H1 (cell line): ENCODE measurements at regions not wholly inside any gene's neighbourhood (a gene's known extent, or its start where the extent isn't known, plus 50 kb on each side); places are given as distances from the start of the nearest gene placed in this dataset.

ENCODE experiments used
- CTCF ChIA-PET: fragments of 300-600 bp; sonication (Branson Sonifier 250); formaldehyde crosslinking; loops from one replicate; lab custom pipeline; 2021; ENCODE audit not compliant: partially characterized antibody; lab: Charles Lee
- POLR2A ChIA-PET: fragments of 300-600 bp; sonication (Branson Sonifier 250); formaldehyde crosslinking; loops from one replicate; lab custom pipeline; 2021; ENCODE audit warnings: inconsistent platforms; ENCODE audit not compliant: partially characterized antibody; lab: Charles Lee
- DNase-seq, 2 experiments: peaks; one replicate each; pipeline versions ENCODE4 v3.0.0 to v3.0.0-alpha.2; 2010 to 2022; ENCODE audit warnings: low spot score in 2 of 2, low read depth in 1 of 2, mixed read lengths in 1 of 2
- FAIRE-seq: peaks from 2 replicates; lab custom pipeline; 2011; peaks lifted over from hg19 to GRCh38; lab: Jason Lieb, UNC
- H2AFZ ChIP-seq: 2 replicates; pipeline ENCODE4 v1.8.1; 2012; ENCODE audit warnings: low read length, inconsistent platforms
- H2AK5ac ChIP-seq: 2 replicates; pipeline ENCODE4 v1.6.1; 2013; ENCODE audit warnings: low read depth, low read length
- H2BK120ac ChIP-seq: replicated peaks from 2 replicates; pipeline ENCODE3; 2013; ENCODE audit warnings: low read depth, low read length, inconsistent platforms
- H2BK12ac ChIP-seq: 2 replicates; pipeline ENCODE4 v1.6.1; 2013; ENCODE audit warnings: low read depth, low read length
- H2BK15ac ChIP-seq: 2 replicates; pipeline ENCODE4 v1.6.1; 2013; ENCODE audit warnings: low read length
- H2BK20ac ChIP-seq: 2 replicates; pipeline ENCODE4 v1.6.1; 2013; ENCODE audit warnings: low read length
- H2BK5ac ChIP-seq: 2 replicates; pipeline ENCODE4 v1.6.1; 2013; ENCODE audit warnings: low read depth, low read length
- H3K14ac ChIP-seq: 2 replicates; pipeline ENCODE4 v1.6.1; 2013; ENCODE audit warnings: inconsistent platforms; ENCODE audit not compliant: insufficient read length
- H3K18ac ChIP-seq: 2 replicates; pipeline ENCODE4 v1.6.1; 2013; ENCODE audit warnings: low read length; ENCODE audit errors: extremely low read depth
- H3K23ac ChIP-seq: 2 replicates; pipeline ENCODE4 v1.6.1; 2013; ENCODE audit warnings: inconsistent platforms; ENCODE audit not compliant: insufficient read length
- H3K23me2 ChIP-seq: 2 replicates; pipeline ENCODE4 v1.6.1; 2013; ENCODE audit warnings: low read depth, low read length
- H3K27ac ChIP-seq: 2 replicates; pipeline ENCODE4 v1.6.1; 2011; ENCODE audit warnings: low read depth, low read length, inconsistent platforms
- H3K27me3 ChIP-seq, 4 experiments: replicated peaks in 1 of 4; 1 replicate in 1 of 4; 2 replicates in 3 of 4; pipeline versions ENCODE4 v1.6.1 to v1.8.1; 2011 to 2013; ENCODE audit warnings: low read length in 3 of 4, mild to moderate bottlenecking in 3 of 4, inconsistent platforms in 2 of 4, mixed read lengths in 2 of 4, moderate library complexity in 1 of 4; ENCODE audit not compliant: control insufficient read depth in 3 of 4, insufficient read depth in 3 of 4; ENCODE audit errors: extremely low read depth in 1 of 4
- H3K36me3 ChIP-seq, 4 experiments: 2 replicates each; pipeline versions ENCODE4 v1.6.1 to v1.8.1; 2011 to 2013; ENCODE audit warnings: mild to moderate bottlenecking in 4 of 4, low read length in 3 of 4, moderate library complexity in 2 of 4, control low read depth in 1 of 4, inconsistent platforms in 1 of 4; ENCODE audit not compliant: insufficient read depth in 4 of 4, control insufficient read depth in 2 of 4
- H3K4ac ChIP-seq: replicated peaks from 2 replicates; pipeline ENCODE3; 2013; ENCODE audit warnings: low read length, low read depth, mixed read lengths, inconsistent platforms; ENCODE audit not compliant: insufficient read length
- H3K4me1 ChIP-seq, 4 experiments: replicated peaks in 1 of 4; 1 replicate in 1 of 4; 2 replicates in 3 of 4; pipeline versions ENCODE4 v1.6.1 to v1.8.1; 2011 to 2013; ENCODE audit warnings: low read length in 3 of 4, inconsistent platforms in 2 of 4, mixed read lengths in 1 of 4; ENCODE audit not compliant: insufficient read depth in 4 of 4, control insufficient read depth in 3 of 4
- H3K4me2 ChIP-seq, 2 experiments: 2 replicates each; pipeline versions ENCODE4 v1.6.1 to v1.8.1; 2011 to 2013; ENCODE audit warnings: low read depth in 2 of 2, low read length in 2 of 2, control low read depth in 1 of 2, inconsistent platforms in 1 of 2, mild to moderate bottlenecking in 1 of 2; ENCODE audit not compliant: insufficient read depth in 1 of 2
- H3K4me3 ChIP-seq, 4 experiments: fragments of 200-600, 300-600 bp in 1 of 4; sonication (generic), shearing (Covaris generic), sonication (Bioruptor Twin) in 1 of 4; 2 replicates each; pipeline versions ENCODE4 v1.5.1 to v1.8.1; 2011 to 2016; ENCODE audit warnings: low read length in 4 of 4, low read depth in 3 of 4, control low read depth in 2 of 4, inconsistent platforms in 2 of 4, mild to moderate bottlenecking in 2 of 4, mixed read lengths in 1 of 4, moderate library complexity in 1 of 4; ENCODE audit not compliant: insufficient read depth in 2 of 4; ENCODE audit errors: extremely low read depth in 1 of 4
- H3K56ac ChIP-seq: replicated peaks from 2 replicates; pipeline ENCODE3; 2013; ENCODE audit warnings: low read depth, mild to moderate bottlenecking, mixed read lengths, low read length, inconsistent platforms; ENCODE audit not compliant: insufficient read length
- H3K79me1 ChIP-seq: 2 replicates; pipeline ENCODE4 v1.6.1; 2013; ENCODE audit warnings: low read depth, low read length, control low read depth
- H3K79me2 ChIP-seq, 2 experiments: 2 replicates each; pipeline versions ENCODE4 v1.6.1 to v1.8.1; 2012 to 2013; ENCODE audit warnings: low read length in 2 of 2, mild to moderate bottlenecking in 2 of 2, inconsistent platforms in 1 of 2; ENCODE audit not compliant: insufficient read depth in 2 of 2, control insufficient read depth in 1 of 2
- H3K9ac ChIP-seq, 4 experiments: replicated peaks in 1 of 4; 1 replicate in 1 of 4; 2 replicates in 3 of 4; pipeline versions ENCODE4 v1.6.1 to v1.8.1; 2011 to 2013; ENCODE audit warnings: low read depth in 3 of 4, low read length in 3 of 4, control low read depth in 2 of 4, mild to moderate bottlenecking in 2 of 4, moderate library complexity in 2 of 4, inconsistent platforms in 1 of 4; ENCODE audit errors: extremely low read depth in 1 of 4
- H3K9me3 ChIP-seq, 2 experiments: 2 replicates each; pipeline versions ENCODE4 v1.6.1 to v1.8.1; 2012 to 2013; ENCODE audit warnings: mild to moderate bottlenecking in 2 of 2, moderate library complexity in 2 of 2, control low read depth in 1 of 2, inconsistent platforms in 1 of 2, low read depth in 1 of 2, low read length in 1 of 2, mixed read lengths in 1 of 2; ENCODE audit not compliant: insufficient read depth in 2 of 2
- H4K20me1 ChIP-seq, 2 experiments: replicated peaks in 1 of 2; 2 replicates each; pipeline versions ENCODE3 to v1.8.1; 2011 to 2013; ENCODE audit warnings: inconsistent platforms in 2 of 2, low read length in 2 of 2, mild to moderate bottlenecking in 1 of 2; ENCODE audit not compliant: insufficient read depth in 2 of 2, control insufficient read depth in 1 of 2
- H4K5ac ChIP-seq: 2 replicates; pipeline ENCODE4 v1.6.1; 2013; ENCODE audit warnings: low read length, low read depth, mixed read lengths, inconsistent platforms; ENCODE audit not compliant: insufficient read length
- H4K8ac ChIP-seq: 2 replicates; pipeline ENCODE4 v1.8.0; 2013; ENCODE audit warnings: mild to moderate bottlenecking, moderate library complexity, low read length, inconsistent platforms; ENCODE audit not compliant: insufficient read depth; ENCODE audit errors: extremely low read depth
- H4K91ac ChIP-seq: replicated peaks from 2 replicates; pipeline ENCODE3; 2013; ENCODE audit warnings: low read length, mixed read lengths, inconsistent platforms; ENCODE audit not compliant: insufficient read length
- BACH1 ChIP-seq: IDR thresholded peaks from 2 replicates; pipeline ENCODE4 v1.6.1; 2012; ENCODE audit warnings: low read length, improper control_type of control experiment
- CBX5 ChIP-seq: fragments of 300-800, 300-1000 bp; sonication (generic); IDR thresholded peaks from 2 replicates; pipeline ENCODE4 v1.7.1; 2016; ENCODE audit warnings: antibody characterized with exemption, low read length, low read depth
- FOSL1 ChIP-seq: IDR thresholded peaks from 2 replicates; pipeline ENCODE4 v1.6.1; 2011; ENCODE audit warnings: mild to moderate bottlenecking, low read depth, low read length, moderate library complexity; ENCODE audit not compliant: insufficient read depth
- GABPA ChIP-seq: IDR thresholded peaks from 2 replicates; pipeline ENCODE4 v1.6.1; 2011; ENCODE audit warnings: mild to moderate bottlenecking, low read length, moderate library complexity, borderline replicate concordance; ENCODE audit not compliant: insufficient read depth
- GTF2F1 ChIP-seq: IDR thresholded peaks from 2 replicates; pipeline ENCODE4 v1.6.1; 2012; ENCODE audit warnings: low read depth, low read length, improper control_type of control experiment, borderline replicate concordance
- JUND ChIP-seq: IDR thresholded peaks from 2 replicates; pipeline ENCODE4 v1.6.1; 2011; ENCODE audit warnings: mild to moderate bottlenecking, improper control_type of control experiment, low read length
- KDM1A ChIP-seq: fragments of 200-600, 300-600 bp; sonication (generic); IDR thresholded peaks from 2 replicates; pipeline ENCODE4 v1.7.1; 2016; ENCODE audit warnings: mild to moderate bottlenecking, low read length, borderline replicate concordance
- POU5F1 ChIP-seq: IDR thresholded peaks from 2 replicates; pipeline ENCODE4 v1.6.1; 2011; ENCODE audit warnings: low read depth, mild to moderate bottlenecking, low read length, moderate library complexity
- RNF2 ChIP-seq: fragments of 200-900, 300-1000 bp; sonication (generic); IDR thresholded peaks from 2 replicates; pipeline ENCODE4 v1.7.1; 2016; ENCODE audit warnings: borderline replicate concordance, low read depth, mild to moderate bottlenecking, antibody characterized with exemption, low read length; ENCODE audit not compliant: poor library complexity, severe bottlenecking; ENCODE audit errors: missing control alignments
- SAP30 ChIP-seq: fragments of 300-600 bp; sonication (generic); IDR thresholded peaks from 2 replicates; pipeline ENCODE4 v1.7.1; 2012; ENCODE audit warnings: low read length, moderate library complexity, mild to moderate bottlenecking, inconsistent platforms; ENCODE audit not compliant: insufficient read depth, insufficient replicate concordance
- SRF ChIP-seq: IDR thresholded peaks from 2 replicates; pipeline ENCODE4 v1.6.1; 2011; ENCODE audit warnings: mild to moderate bottlenecking, low read depth, low read length, moderate library complexity
- SUZ12 ChIP-seq: fragments of 200-600 bp; sonication (generic); IDR thresholded peaks from 2 replicates; pipeline ENCODE4 v1.6.1; 2012; ENCODE audit warnings: mild to moderate bottlenecking, inconsistent platforms, low read length, moderate library complexity, mixed read lengths
- TAF7 ChIP-seq: optimal IDR thresholded peaks from 2 replicates; pipeline ENCODE3; 2011; ENCODE audit warnings: low read depth, mild to moderate bottlenecking, inconsistent platforms, low read length, moderate library complexity, borderline replicate concordance
- TBP ChIP-seq: IDR thresholded peaks from 2 replicates; pipeline ENCODE4 v1.6.1; 2011; ENCODE audit warnings: low read depth, low read length, improper control_type of control experiment
- TEAD4 ChIP-seq: IDR thresholded peaks from 2 replicates; pipeline ENCODE4 v1.6.1; 2012; ENCODE audit warnings: low read depth, low read length, inconsistent platforms, mixed read lengths

- Histone ChIP-seq H3K9ac (no peak overlapping the region), H3K9me3 (no peaks in the 10 kb centered on the region), H4K20me1 (no peaks in the 10 kb centered on the region), H4K5ac (no peak overlapping the region), H4K8ac (no peak overlapping the region), H4K91ac (no peak overlapping the region), H2BK120ac (no peak overlapping the region), H2BK5ac (no peak overlapping the region), H3K4me2 (no peak overlapping the region), H3K79me2 (no peaks in the 10 kb centered on the region), H3K14ac (no peak overlapping the region), H3K4ac (no peak overlapping the region), H3K27me3 (peaks cover 0 to 1% (median 0%) of the 10 kb centered on the region in 4 experiments; a peak in 1 of 7 replicates), H3K56ac (no peak overlapping the region), H3K27ac (no peak overlapping the region), H2AFZ (no peak overlapping the region), H3K36me3 (no peaks in the 10 kb centered on the region), H3K23ac (no peak overlapping the region), H3K4me1 (no peaks in the 10 kb centered on the region; a peak in 1 of 7 replicates), H2BK12ac (no peak overlapping the region), H3K23me2 (no peaks in the 10 kb centered on the region), H3K4me3 (no peak overlapping the region), H2BK20ac (no peak overlapping the region), H2AK5ac (no peak overlapping the region), H3K18ac (no peak overlapping the region), H3K79me1 (no peaks in the 10 kb centered on the region), H2BK15ac (no peak overlapping the region)
- DNase-seq (no peak), FAIRE-seq (no peak)
- ChIA-PET POLR2A (no interaction called here), CTCF (no interaction called here)
- TF ChIP-seq TEAD4 (no peak), POU5F1 (no peak), TAF7 (no peak), RNF2 (no peak), TBP (no peak), BACH1 (no peak), SAP30 (no peak), SRF (no peak), CBX5 (no peak), FOSL1 (no peak), GTF2F1 (no peak), JUND (no peak), KDM1A (no peak), GABPA (no peak), SUZ12 (no peak)
Measured at GRCh38 chr5:129173771-129174170, 79.2 kb downstream of the ISOC1 start.
